NB4 (cell line): ENCODE measurements at regions not wholly inside any gene's neighbourhood (a gene's known extent, or its start where the extent isn't known, plus 50 kb on each side); places are given as distances from the start of the nearest gene placed in this dataset.

Experiments
- CTCF ChIP-seq: IDR thresholded peaks from one replicate; pipeline ENCODE4 v1.5.1; 2012; ENCODE audit warnings: low read depth, low read length
- POLR2A ChIP-seq: IDR thresholded peaks from 2 replicates; pipeline ENCODE4 v1.6.1; 2011; ENCODE audit warnings: mild to moderate bottlenecking; ENCODE audit not compliant: insufficient read length; ENCODE audit errors: extremely low read depth

- TF ChIP-seq CTCF: no peak
- no peak for TF ChIP-seq POLR2A
Observed at GRCh38 chr1:55369474-55369873, 154.3 kb upstream of the USP24 start.
